Kidney (tissue), 13 donors: ENCODE measurements at regions not wholly inside any gene's neighbourhood (a gene's known extent, or its start where the extent isn't known, plus 50 kb on each side); places are given as distances from the start of the nearest gene placed in this dataset.

Experiments used
- DNase-seq, 5 donors: peaks; one replicate each; pipeline ENCODE4 v3.0.0-alpha.2; 2013 to 2020
- FAIRE-seq: peaks from 2 replicates; lab custom pipeline; 2012; peaks lifted over from hg19 to GRCh38; lab: Jason Lieb, UNC
- H3K27ac ChIP-seq, 2 donors: one replicate each; pipeline ENCODE4 v1.7.0; 2013; ENCODE audit warnings: low read depth in 2 of 2, low read length in 2 of 2, inconsistent platforms in 1 of 2
- H3K27me3 ChIP-seq: one replicate; pipeline ENCODE4 v1.7.1; 2013; ENCODE audit warnings: low read length, inconsistent platforms; ENCODE audit not compliant: control insufficient read depth, insufficient read depth
- H3K36me3 ChIP-seq, 3 donors: one replicate each; pipeline versions ENCODE4 v1.7.0 to v1.7.1; 2013; ENCODE audit warnings: low read length in 3 of 3, control low read depth in 1 of 3, inconsistent platforms in 1 of 3; ENCODE audit not compliant: insufficient read depth in 3 of 3, control insufficient read depth in 2 of 3
- H3K4me1 ChIP-seq, 3 donors: one replicate each; pipeline versions ENCODE4 v1.7.0 to v1.7.1; 2013; ENCODE audit warnings: low read length in 3 of 3, inconsistent platforms in 1 of 3, low read depth in 1 of 3; ENCODE audit not compliant: control insufficient read depth in 2 of 3, insufficient read depth in 2 of 3
- H3K4me3 ChIP-seq, 3 donors: one replicate each; pipeline versions ENCODE4 v1.7.0 to v1.8.1; 2013; ENCODE audit warnings: low read length in 3 of 3, control low read depth in 1 of 3, inconsistent platforms in 1 of 3
- H3K9ac ChIP-seq, 3 donors: one replicate each; pipeline versions ENCODE4 v1.7.0 to v1.7.1; 2013; ENCODE audit warnings: low read length in 3 of 3, control low read depth in 1 of 3, inconsistent platforms in 1 of 3
- H3K9me3 ChIP-seq, 3 donors: one replicate each; pipeline versions ENCODE4 v1.7.0 to v1.7.1; 2013; ENCODE audit warnings: low read length in 3 of 3, control low read depth in 1 of 3, inconsistent platforms in 1 of 3; ENCODE audit not compliant: control insufficient read depth in 2 of 3, insufficient read depth in 1 of 3
- intact Hi-C: fragments of 100-400 bp; cut with DNase I; formaldehyde crosslinking; loops from one replicate; pipeline ENCODE4 v1.11.1; 2022
- TF ChIP-seq, protein P1 (sequence below): IDR thresholded peaks from 3 replicates; pipeline ENCODE4 v1.5.1; 2012; ENCODE audit warnings: mild to moderate bottlenecking, moderate library complexity, borderline replicate concordance; ENCODE audit not compliant: insufficient read depth; ENCODE audit errors: extremely low read depth
- donor health status: control.
- donor health status: control.
- donor health status: control.
- donor health status: control.
- donor health status: control.
- donor health status: DM: yes; HTN: yes; CAD: no.
- donor health status: Normal renal cell carcinoma (clear cell type).

DNA sequence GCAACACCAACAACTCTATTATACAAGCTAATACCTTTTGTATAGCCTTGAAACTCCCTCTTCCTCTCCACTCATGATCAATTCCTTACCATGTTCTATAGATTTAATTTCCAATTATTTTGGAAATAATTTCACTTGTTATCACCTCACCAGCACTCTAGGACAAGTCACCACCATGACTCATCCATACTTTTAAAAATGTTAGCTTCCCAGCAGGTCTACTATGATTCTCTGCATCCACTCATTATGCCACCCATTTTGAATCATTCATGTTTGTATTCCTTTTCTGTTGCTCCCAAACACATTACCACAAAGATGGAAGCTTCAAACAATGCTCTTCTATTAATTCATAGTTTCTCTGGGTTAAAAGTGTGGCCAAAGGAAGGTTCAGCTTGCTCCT is 469.6 kb downstream of the PDGFC start:
- H3K4me3 ChIP-seq, result no peak overlapping the region
- H3K9ac ChIP-seq, result no peak overlapping the region
- H3K27ac ChIP-seq, result no peak overlapping the region
- no peaks in the 10 kb centered on the region for H3K9me3 ChIP-seq
- H3K4me1 ChIP-seq, result no peaks in the 10 kb centered on the region
- H3K27me3 ChIP-seq, result no peaks in the 10 kb centered on the region
- TF ChIP-seq, protein P1, sequence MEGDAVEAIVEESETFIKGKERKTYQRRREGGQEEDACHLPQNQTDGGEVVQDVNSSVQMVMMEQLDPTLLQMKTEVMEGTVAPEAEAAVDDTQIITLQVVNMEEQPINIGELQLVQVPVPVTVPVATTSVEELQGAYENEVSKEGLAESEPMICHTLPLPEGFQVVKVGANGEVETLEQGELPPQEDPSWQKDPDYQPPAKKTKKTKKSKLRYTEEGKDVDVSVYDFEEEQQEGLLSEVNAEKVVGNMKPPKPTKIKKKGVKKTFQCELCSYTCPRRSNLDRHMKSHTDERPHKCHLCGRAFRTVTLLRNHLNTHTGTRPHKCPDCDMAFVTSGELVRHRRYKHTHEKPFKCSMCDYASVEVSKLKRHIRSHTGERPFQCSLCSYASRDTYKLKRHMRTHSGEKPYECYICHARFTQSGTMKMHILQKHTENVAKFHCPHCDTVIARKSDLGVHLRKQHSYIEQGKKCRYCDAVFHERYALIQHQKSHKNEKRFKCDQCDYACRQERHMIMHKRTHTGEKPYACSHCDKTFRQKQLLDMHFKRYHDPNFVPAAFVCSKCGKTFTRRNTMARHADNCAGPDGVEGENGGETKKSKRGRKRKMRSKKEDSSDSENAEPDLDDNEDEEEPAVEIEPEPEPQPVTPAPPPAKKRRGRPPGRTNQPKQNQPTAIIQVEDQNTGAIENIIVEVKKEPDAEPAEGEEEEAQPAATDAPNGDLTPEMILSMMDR, result no peak
- FAIRE-seq (no peak), DNase-seq (no peak)
- no peaks in the 10 kb centered on the region for H3K36me3 ChIP-seq
- intact Hi-C loops, result no loop called here

DNA sequence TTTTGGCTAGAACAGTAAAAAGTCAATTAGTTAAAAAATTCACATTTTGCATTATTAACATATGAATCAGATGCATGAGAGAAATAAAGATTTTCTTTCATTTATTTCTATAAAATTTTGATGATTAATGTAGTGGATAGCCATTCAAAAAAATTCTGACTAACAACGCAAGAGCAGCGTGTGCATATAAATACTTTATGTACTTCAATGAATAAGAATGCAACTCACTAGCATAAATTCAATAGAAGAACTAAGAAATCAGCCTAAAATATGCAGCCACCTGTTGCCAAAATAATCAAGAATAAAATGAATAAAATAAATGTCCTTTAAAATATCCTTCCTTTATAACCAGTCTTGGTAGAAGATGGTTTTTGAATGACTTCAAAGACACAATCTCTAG is 471.9 kb downstream of the PDGFC start:
- no peaks in the 10 kb centered on the region for H3K27me3 ChIP-seq
- TF ChIP-seq, protein P1, result no peak
- no peaks in the 10 kb centered on the region for H3K36me3 ChIP-seq
- H3K4me3 ChIP-seq, result no peak overlapping the region
- H3K27ac ChIP-seq, result no peak overlapping the region
- FAIRE-seq (no peak), DNase-seq (no peak)
- intact Hi-C loops, result no loop called here
- no peaks in the 10 kb centered on the region for H3K4me1 ChIP-seq
- no peak overlapping the region for H3K9ac ChIP-seq
- no peaks in the 10 kb centered on the region for H3K9me3 ChIP-seq

- Histone ChIP-seq H3K4me3 (no peak overlapping the region), H3K36me3 (no peaks in the 10 kb centered on the region), H3K9me3 (no peaks in the 10 kb centered on the region), H3K27me3 (no peaks in the 10 kb centered on the region), H3K4me1 (no peaks in the 10 kb centered on the region), H3K27ac (no peak overlapping the region), H3K9ac (no peak overlapping the region)
- TF ChIP-seq, protein P1, result no peak
- DNase-seq, result no peak
- FAIRE-seq, result no peak
- intact Hi-C loops, result no loop called here
These were observed 474.1 kb downstream of the PDGFC start for GRCh38 chr4:156497486-156497885.

DNA sequence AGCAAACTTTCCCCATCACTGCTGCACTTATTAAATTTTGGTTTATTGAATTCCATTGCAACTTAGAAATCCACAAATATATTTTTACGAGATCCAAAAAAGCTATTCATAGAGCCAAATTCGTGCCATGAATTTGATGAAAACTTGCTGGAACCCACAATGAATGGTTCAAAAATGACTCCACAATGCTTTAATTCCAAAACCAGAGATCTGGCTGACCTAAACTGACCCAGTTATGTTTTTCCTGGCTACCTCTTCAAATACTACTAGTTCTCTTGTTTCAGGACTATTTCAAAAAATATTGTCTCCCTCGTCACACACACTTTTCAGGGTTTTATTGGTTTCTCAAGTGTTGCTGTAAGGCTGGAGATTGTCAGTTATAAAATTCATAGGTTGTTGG is 474.8 kb downstream of the PDGFC start:
- Histone ChIP-seq H3K27me3 (no peaks in the 10 kb centered on the region), H3K27ac (no peak overlapping the region), H3K4me3 (no peak overlapping the region), H3K36me3 (no peaks in the 10 kb centered on the region), H3K4me1 (no peaks in the 10 kb centered on the region), H3K9me3 (no peaks in the 10 kb centered on the region), H3K9ac (no peak overlapping the region)
- no peak for FAIRE-seq
- no peak for DNase-seq
- intact Hi-C loops, result no loop called here
- TF ChIP-seq, protein P1, result no peak
